ENCODE measurements at regions not wholly inside any gene's neighbourhood (a gene's known extent, or its start where the extent isn't known, plus 50 kb on each side); places are given as distances from the start of the nearest gene placed in this dataset.

DNA sequence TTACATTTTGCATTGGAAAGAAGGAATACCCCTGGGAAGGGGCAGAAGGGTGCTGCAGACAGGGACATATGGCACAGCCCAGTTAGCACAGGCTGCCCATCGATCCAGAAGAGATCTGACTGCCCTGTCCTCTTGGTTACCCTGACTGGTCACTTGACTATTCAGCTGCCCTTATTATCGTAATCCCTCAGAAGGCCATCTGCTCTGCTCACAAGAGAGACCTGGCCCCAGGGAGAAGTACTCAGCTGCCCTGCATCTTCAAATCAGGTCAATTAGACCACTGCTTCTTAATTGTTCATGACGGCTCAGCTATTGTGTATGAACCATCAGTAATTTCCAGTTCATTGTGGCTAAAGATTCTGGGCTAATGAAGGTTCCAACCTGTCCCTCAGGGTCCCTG lies 345.0 kb downstream of the TLE1 start:
- no peaks in the 10 kb centered on the region for H3K9me3 ChIP-seq (ENCODE audit: control insufficient read depth, insufficient read depth, low read depth, low read length)
- H3K27me3 ChIP-seq (ENCODE audit: control insufficient read depth, insufficient read depth, low read length), result no peaks in the 10 kb centered on the region
- no peak overlapping the region for H3K4me3 ChIP-seq (ENCODE audit: low read depth in 2 of 2, low read length in 2 of 2)
- ATAC-seq (no peak), DNase-seq (ENCODE audit: low read depth, low spot score) (no peak)
- in situ Hi-C loops (cut with HindIII; ENCODE audit: low pct_unique_long_range_greater_than_20kb, low sequenced_read_pairs), result no loop called here
- intact Hi-C loops (cut with micrococcal nuclease; ENCODE audit: unreplicated experiment), result no loop called here
- no peaks in the 10 kb centered on the region for H3K36me3 ChIP-seq (ENCODE audit: control insufficient read depth, insufficient read depth, low read length)
- POLR2A ChIA-PET, result no interaction called here
- H3K4me1 ChIP-seq (ENCODE audit: control insufficient read depth, insufficient read depth, low read length), result no peaks in the 10 kb centered on the region
- H3K27ac ChIP-seq (ENCODE audit: low read length), result no peak overlapping the region
- CTCF ChIA-PET, result no interaction called here
- TF ChIP-seq, protein P1, sequence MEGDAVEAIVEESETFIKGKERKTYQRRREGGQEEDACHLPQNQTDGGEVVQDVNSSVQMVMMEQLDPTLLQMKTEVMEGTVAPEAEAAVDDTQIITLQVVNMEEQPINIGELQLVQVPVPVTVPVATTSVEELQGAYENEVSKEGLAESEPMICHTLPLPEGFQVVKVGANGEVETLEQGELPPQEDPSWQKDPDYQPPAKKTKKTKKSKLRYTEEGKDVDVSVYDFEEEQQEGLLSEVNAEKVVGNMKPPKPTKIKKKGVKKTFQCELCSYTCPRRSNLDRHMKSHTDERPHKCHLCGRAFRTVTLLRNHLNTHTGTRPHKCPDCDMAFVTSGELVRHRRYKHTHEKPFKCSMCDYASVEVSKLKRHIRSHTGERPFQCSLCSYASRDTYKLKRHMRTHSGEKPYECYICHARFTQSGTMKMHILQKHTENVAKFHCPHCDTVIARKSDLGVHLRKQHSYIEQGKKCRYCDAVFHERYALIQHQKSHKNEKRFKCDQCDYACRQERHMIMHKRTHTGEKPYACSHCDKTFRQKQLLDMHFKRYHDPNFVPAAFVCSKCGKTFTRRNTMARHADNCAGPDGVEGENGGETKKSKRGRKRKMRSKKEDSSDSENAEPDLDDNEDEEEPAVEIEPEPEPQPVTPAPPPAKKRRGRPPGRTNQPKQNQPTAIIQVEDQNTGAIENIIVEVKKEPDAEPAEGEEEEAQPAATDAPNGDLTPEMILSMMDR (IDR thresholded peaks at IDR 0.05), result no peak
- TF ChIP-seq TCF7L2 (IDR thresholded peaks at IDR 0.05; ENCODE audit: low read depth, low read length), result no peak
- TF ChIP-seq POLR2AphosphoS5 (IDR thresholded peaks at IDR 0.05; ENCODE audit: low read depth, low read length), result no peak
- TF ChIP-seq, protein P2, sequence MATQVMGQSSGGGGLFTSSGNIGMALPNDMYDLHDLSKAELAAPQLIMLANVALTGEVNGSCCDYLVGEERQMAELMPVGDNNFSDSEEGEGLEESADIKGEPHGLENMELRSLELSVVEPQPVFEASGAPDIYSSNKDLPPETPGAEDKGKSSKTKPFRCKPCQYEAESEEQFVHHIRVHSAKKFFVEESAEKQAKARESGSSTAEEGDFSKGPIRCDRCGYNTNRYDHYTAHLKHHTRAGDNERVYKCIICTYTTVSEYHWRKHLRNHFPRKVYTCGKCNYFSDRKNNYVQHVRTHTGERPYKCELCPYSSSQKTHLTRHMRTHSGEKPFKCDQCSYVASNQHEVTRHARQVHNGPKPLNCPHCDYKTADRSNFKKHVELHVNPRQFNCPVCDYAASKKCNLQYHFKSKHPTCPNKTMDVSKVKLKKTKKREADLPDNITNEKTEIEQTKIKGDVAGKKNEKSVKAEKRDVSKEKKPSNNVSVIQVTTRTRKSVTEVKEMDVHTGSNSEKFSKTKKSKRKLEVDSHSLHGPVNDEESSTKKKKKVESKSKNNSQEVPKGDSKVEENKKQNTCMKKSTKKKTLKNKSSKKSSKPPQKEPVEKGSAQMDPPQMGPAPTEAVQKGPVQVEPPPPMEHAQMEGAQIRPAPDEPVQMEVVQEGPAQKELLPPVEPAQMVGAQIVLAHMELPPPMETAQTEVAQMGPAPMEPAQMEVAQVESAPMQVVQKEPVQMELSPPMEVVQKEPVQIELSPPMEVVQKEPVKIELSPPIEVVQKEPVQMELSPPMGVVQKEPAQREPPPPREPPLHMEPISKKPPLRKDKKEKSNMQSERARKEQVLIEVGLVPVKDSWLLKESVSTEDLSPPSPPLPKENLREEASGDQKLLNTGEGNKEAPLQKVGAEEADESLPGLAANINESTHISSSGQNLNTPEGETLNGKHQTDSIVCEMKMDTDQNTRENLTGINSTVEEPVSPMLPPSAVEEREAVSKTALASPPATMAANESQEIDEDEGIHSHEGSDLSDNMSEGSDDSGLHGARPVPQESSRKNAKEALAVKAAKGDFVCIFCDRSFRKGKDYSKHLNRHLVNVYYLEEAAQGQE (IDR thresholded peaks at IDR 0.05; ENCODE audit: insufficient read depth in 1 of 2, low read depth in 2 of 2, low read length in 1 of 2), result no peak
- TF ChIP-seq SIN3A (IDR thresholded peaks at IDR 0.05; ENCODE audit: borderline replicate concordance, insufficient read depth, low read depth, low read length), result no peak
- BruUV-seq (replicated peaks), result no TSS peak

DNA sequence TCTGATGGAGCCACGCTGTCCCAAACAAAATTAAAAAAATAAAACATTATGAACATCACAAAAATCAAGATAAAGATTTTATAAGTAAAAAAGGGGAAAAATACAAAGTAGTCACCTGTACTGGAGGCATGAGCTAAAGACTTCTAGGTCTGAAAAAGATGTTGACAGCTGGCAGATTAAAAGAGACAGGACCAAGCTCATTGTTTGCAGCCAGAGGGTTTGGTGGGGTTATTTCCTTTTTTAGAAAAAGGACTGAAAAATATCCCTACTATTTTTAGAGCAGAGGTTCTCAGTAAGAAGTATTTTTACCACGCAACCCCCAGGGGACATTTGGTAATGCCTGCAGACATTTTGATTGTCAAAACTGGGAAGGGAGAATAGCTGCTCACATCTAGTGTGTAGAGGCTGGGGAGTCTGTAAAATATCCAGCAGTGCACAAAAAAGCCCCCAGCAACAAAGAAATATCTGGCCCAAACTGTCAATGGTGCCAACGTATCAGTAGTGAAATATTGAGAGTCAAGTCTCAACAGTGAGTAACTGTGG lies 353.4 kb downstream of the TLE1 start:
- Histone ChIP-seq H3K27me3 (ENCODE audit: control insufficient read depth, insufficient read depth, low read length) (no peaks in the 10 kb centered on the region), H3K9me3 (ENCODE audit: control insufficient read depth, insufficient read depth, low read depth, low read length) (peaks cover 2% of the 10 kb centered on the region; the same call in 1 of the 2 replicates), H3K27ac (ENCODE audit: low read length) (no peak overlapping the region), H3K36me3 (ENCODE audit: control insufficient read depth, insufficient read depth, low read length) (no peaks in the 10 kb centered on the region), H3K4me3 (ENCODE audit: low read depth in 2 of 2, low read length in 2 of 2) (no peak overlapping the region), H3K4me1 (ENCODE audit: control insufficient read depth, insufficient read depth, low read length) (no peaks in the 10 kb centered on the region)
- DNase-seq (ENCODE audit: low read depth, low spot score) (no peak), ATAC-seq (no peak)
- POLR2A ChIA-PET, result no interaction called here
- BruUV-seq (replicated peaks), result no TSS peak
- CTCF ChIA-PET, result no interaction called here
- TF ChIP-seq, protein P2 (IDR thresholded peaks at IDR 0.05; ENCODE audit: insufficient read depth in 1 of 2, low read depth in 2 of 2, low read length in 1 of 2), result no peak
- TF ChIP-seq POLR2AphosphoS5 (IDR thresholded peaks at IDR 0.05; ENCODE audit: low read depth, low read length), result no peak
- TF ChIP-seq, protein P1 (IDR thresholded peaks at IDR 0.05), result no peak
- no peak for TF ChIP-seq TCF7L2 (IDR thresholded peaks at IDR 0.05; ENCODE audit: low read depth, low read length)
- no peak for TF ChIP-seq SIN3A (IDR thresholded peaks at IDR 0.05; ENCODE audit: borderline replicate concordance, insufficient read depth, low read depth, low read length)
- intact Hi-C loops (cut with micrococcal nuclease; ENCODE audit: unreplicated experiment) (no loop called here), in situ Hi-C loops (cut with HindIII; ENCODE audit: low pct_unique_long_range_greater_than_20kb, low sequenced_read_pairs) (no loop called here)

All from Panc1 (cell line).